Bone marrow (tissue), 2 donors: ENCODE measurements at regions not wholly inside any gene's neighbourhood (a gene's known extent, or its start where the extent isn't known, plus 50 kb on each side); places are given as distances from the start of the nearest gene placed in this dataset.

Experiments
- DNase-seq, 2 donors: peaks; one replicate each; lab custom pipeline; 2025; lab: John Stamatoyannopoulos, UW

- no peak for DNase-seq
These were observed 292.1 kb downstream of the SOX4 start for GRCh38 chr6:21885532-21886114.

GRCh38 chr6:21886542-21887151 lies 293.1 kb downstream of the SOX4 start:
- DNase-seq = no peak

GRCh38 chr6:21887231-21888185 lies 294.0 kb downstream of the SOX4 start:
- no peak for DNase-seq

- no peak for DNase-seq
These were observed 297.5 kb downstream of the SOX4 start for GRCh38 chr6:21891080-21891479.

DNA sequence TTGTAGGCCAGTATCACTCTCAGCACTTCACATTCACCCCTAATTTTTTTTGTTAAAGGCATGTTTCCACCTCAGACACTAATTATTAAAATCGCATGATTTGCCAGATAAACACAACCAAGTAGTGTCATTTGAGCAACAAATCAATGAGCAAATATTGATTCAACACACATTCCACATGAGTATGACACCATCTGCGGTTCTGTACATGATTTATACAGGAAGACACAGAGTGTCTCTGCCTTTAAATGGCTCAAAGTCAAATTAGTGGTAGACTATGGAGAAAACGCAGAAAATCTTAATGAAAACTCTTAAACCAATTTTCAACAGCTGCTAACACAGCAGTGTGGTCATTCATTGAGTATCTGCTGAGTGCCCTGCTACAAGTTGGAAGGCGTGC lies 300.2 kb downstream of the SOX4 start:
- no peak for DNase-seq

GRCh38 chr6:21895555-21895954 lies 302.0 kb downstream of the SOX4 start:
- no peak for DNase-seq

- no peak for DNase-seq
These were observed 304.7 kb downstream of the SOX4 start for GRCh38 chr6:21898107-21898796.

DNA sequence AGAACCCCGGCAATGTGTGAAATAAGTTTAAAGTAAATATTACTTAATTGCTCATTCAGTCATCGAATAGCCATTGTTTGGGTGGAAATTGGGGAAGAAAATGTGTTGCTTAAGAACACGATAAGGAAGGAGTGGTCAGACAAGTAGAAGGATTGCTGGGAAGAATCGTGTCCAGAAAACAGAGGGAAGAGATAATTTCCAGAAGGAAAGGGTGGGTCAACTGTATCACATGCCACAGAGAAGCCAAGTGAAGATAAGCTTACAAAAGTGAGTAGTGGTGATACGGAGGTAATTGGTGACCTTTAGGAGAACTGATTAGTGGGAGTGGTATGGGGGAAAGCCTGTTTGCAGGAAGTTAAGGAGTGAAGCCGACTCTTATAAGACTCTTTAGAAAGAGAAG lies 306.2 kb downstream of the SOX4 start:
- no peak for DNase-seq

GRCh38 chr6:21900730-21901129 lies 307.2 kb downstream of the SOX4 start:
- DNase-seq = no peak

- no peak for DNase-seq
These were observed 309.1 kb downstream of the SOX4 start for GRCh38 chr6:21902628-21903169.

DNA sequence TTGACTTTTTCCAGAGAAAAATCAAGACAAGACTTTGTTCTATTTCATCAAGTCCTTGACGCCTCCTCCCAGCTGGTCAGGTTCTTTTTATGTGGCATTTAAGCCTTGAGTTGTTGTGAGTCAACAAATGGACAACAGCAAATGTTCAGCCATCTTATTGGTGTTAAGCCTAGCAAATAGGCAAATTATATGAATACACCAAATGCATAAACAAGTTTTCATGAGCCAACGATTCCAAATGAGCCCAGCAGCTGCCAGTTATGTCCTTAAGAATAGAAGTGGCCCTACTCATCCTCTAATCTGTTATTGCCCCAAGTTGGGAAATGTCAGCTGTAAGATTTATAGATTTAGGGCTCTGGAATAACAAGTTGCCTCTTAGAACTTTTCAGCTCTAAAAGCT lies 312.0 kb downstream of the SOX4 start:
- no peak for DNase-seq

- no peak for DNase-seq
These were observed 313.3 kb downstream of the SOX4 start for GRCh38 chr6:21906826-21907225.

GRCh38 chr6:21907291-21907690 lies 313.7 kb downstream of the SOX4 start:
- DNase-seq = no peak

DNA sequence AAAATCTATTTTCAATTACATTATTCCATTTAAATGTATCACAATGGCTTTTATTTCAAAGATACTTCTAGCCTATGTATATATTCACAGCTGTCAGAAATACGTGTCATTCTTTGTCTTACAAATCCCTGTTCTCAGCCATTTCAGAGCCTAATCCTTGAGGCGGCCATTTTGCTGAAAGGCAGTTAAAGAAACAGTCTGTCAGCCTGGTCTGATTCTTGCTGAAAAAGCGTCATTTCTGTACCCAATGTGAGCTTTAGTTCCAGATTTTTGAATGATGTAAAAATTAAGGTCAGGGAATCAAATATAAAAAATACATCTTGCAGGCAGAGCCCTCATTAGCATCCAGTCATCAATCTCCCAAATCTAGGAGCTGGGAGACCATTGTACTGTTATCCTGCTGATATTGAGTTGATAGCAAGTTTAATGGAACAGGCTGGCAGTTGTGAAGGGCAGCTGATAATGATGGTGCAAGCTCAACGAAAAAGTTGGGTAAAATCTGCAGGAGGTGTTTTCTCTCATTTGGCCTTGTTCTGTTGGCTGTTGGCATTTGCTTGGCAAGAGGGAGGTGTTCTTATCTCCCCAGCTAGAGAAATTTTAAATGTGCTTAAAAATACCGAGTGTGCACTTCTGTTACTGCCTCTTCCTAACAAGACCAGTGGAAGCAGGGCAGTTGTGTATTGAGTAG lies 314.8 kb downstream of the SOX4 start:
- no peak for DNase-seq

DNA sequence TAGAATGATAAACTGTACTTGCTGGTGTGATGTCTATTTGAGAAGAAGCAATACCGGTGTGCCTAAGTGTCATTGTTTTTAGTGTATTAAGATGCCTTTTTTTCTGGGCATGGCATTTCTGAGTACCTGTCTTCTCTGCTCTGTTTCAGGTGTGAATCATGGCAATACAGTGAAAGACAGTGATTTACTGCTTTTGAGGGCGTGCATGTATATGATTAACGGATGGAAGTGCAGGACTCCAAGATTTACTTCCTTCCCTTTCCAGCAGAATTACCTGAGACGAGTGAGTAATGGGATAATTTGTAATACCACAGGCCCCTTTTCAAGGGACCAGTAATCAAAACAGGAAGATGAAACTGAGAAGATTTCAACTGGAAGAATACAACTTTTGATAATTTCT lies 315.8 kb downstream of the SOX4 start:
- DNase-seq = no peak

- no peak for DNase-seq
These were observed 317.7 kb downstream of the SOX4 start for GRCh38 chr6:21911208-21911607.

GRCh38 chr6:21912151-21912832 lies 318.7 kb downstream of the SOX4 start:
- DNase-seq = no peak

DNA sequence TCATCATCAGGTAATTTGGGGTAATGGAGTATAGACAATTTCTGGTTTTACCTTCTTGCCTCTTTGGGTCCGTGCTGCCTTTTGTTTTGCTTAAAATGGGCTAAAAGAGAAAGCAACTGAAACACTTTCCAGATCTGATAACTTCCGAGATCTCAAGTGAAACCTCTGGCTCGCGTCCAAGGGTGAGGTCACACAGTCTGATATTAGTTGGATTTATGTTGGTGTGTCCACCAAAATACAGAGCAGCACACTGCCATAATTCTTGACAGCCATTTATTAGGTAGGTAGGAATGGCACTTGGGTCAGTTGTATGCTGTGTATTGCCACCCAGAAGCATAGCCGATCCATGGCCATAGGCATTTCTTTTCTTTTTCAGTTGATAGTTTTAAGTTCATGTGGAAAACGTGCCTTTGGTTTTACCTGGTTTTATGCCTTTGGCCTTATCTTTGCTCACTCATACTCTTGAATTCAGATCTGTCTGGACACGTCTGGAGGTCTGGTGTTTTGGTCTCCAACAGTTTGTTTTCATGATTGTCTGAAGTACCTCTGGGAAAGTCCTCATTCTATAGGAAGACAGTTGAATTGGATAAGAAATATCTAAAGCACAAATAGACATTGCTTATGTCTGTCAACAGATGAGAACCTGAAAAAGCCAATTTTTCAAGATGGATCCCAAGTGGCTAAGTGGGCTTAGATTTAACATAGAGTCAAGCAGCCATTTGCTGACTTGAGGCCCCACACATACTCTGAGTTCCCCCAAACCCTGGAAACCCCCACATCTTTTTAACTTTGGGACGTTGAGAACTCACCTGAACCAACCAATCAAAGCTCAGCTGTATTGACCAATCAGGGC lies 320.8 kb downstream of the SOX4 start:
- no peak for DNase-seq

- DNase-seq = no peak
These were observed 322.2 kb downstream of the SOX4 start for GRCh38 chr6:21915707-21916260.

DNA sequence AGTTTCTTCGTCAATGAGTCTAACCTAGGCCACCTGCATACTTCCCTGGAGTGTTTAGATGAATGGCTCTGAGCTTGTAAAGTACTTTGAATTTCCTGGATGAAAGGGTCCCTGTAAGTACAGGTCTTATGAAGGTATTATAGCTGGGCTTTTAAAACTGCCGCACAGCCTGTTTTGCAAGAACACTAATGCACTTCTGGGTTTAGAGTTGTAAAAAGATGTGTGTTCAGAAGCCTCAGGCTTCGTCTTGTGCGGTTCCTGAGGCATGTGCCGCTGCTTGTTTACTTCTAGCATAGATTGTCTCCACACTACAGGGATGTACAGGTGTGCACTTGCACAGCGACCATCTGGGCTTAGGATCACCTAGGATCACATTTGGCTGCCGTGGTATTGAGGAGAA lies 324.5 kb downstream of the SOX4 start:
- no peak for DNase-seq
